ENCODE measurements at regions not wholly inside any gene's neighbourhood (a gene's known extent, or its start where the extent isn't known, plus 50 kb on each side); places are given as distances from the start of the nearest gene placed in this dataset.
"Not testable (repeated sequence)": the region's sequence is repeated elsewhere in the genome, so short reads cannot be mapped to it uniquely, and the experiment has no call there.

DNA sequence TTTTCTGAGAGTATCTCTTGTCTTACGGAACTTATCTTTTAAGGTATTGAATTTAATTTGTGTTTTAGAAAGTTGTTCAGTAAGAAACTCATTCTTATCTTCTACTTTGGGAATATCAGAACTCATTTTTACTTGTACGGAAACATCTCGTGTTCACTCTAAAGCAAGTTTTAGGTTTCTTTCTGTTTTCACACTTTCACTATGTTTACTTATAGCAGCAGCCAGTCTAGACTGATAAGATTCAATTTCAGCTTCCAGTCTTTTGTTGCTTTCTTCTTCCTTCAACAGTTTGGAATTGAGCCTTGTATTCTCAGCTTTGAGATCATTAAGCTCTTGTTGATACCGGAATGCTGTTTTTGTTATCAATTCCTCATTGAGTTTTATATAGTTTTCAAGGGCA is 575.2 kb upstream of the DEFB115 start:
- H3K27me3 ChIP-seq; H3K9ac ChIP-seq; H3K9me3 ChIP-seq (replicated peaks in 1 of 11); H3K36me3 ChIP-seq; H3K4me3 ChIP-seq; H4K20me1 ChIP-seq; H3K4me1 ChIP-seq; H3K27ac ChIP-seq; H3K4me2 ChIP-seq: not testable (repeated sequence)

- H3K9me3 ChIP-seq (replicated peaks in 1 of 11); H3K9ac ChIP-seq; H3K4me1 ChIP-seq; H3K27me3 ChIP-seq; H3K27ac ChIP-seq; H3K4me3 ChIP-seq; H3K36me3 ChIP-seq; H3K4me2 ChIP-seq; H4K20me1 ChIP-seq: not testable (repeated sequence)
Observed at GRCh38 chr20:30712861-30713260, 544.6 kb upstream of the DEFB115 start.

- H3K9me3 ChIP-seq (replicated peaks in 1 of 11) = peaks cover 7 to 13% (median 12%) of the 10 kb centered on the region in 11 experiments
- H3K4me1 ChIP-seq, H3K36me3 ChIP-seq, H3K9ac ChIP-seq, H3K4me3 ChIP-seq, H4K20me1 ChIP-seq, H3K27me3 ChIP-seq, H3K27ac ChIP-seq, H3K4me2 ChIP-seq: not testable (repeated sequence)
Observed at GRCh38 chr20:30719415-30720199, 537.9 kb upstream of the DEFB115 start.

GRCh38 chr20:30723511-30723910 is 534.0 kb upstream of the DEFB115 start:
- not testable (repeated sequence) for H4K20me1 ChIP-seq, H3K27ac ChIP-seq, H3K36me3 ChIP-seq, H3K4me3 ChIP-seq, H3K9ac ChIP-seq, H3K4me2 ChIP-seq, H3K27me3 ChIP-seq, H3K4me1 ChIP-seq
- H3K9me3 ChIP-seq (replicated peaks in 1 of 11) = peaks cover 13 to 28% (median 22%) of the 10 kb centered on the region in 11 experiments

DNA sequence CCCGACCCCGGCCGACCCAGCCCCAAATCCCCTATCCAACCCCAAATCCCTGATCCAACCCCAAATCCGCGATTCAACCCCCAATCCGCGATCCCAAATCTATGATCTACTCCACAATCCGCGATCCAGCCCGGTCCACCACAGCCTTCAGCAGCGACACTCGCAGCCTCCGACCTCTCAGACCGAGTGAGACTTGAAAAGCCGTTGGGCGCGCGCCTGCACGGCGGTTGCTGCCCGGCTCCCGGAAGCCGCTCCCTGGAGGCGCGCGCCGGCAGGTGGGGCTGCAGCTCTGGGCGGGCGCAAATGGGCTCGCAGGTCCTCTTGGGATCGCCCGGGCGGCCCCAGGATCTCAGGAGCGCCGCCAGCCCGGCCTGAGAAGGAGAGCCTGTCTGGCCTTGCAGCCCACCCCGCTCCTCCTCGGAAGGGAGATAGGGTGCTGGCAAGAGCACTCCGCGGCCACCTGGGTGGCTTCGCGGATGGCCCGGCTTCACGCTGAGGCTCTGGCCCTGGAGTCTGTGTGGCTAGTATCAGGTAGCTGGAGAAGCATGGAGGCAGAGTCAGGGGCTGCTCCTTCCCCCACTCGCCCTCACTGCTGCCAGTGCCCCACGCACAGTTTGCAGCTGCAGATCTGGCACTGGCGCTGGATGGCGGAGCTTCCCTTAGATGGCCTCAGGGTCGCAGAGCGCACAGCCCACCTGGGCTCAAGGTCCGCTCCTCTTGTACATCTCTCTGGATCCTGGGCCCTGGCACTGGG is 533.4 kb upstream of the DEFB115 start:
- H3K9me3 ChIP-seq (replicated peaks in 1 of 11) = peaks cover 13 to 32% (median 22%) of the 10 kb centered on the region in 11 experiments
- H3K4me3 ChIP-seq, H3K4me2 ChIP-seq: not testable (repeated sequence)

GRCh38 chr20:30724688-30725074 is 532.8 kb upstream of the DEFB115 start:
- not testable (repeated sequence) for H3K36me3 ChIP-seq, H3K27me3 ChIP-seq, H3K4me2 ChIP-seq, H3K27ac ChIP-seq, H3K4me3 ChIP-seq, H3K9ac ChIP-seq, H4K20me1 ChIP-seq, H3K4me1 ChIP-seq
- peaks cover 13 to 32% (median 22%) of the 10 kb centered on the region in 11 experiments for H3K9me3 ChIP-seq (replicated peaks in 1 of 11)

More for the DNA sequence above, 533.4 kb upstream of the DEFB115 start:
- H3K4me1 ChIP-seq, H3K27me3 ChIP-seq, H3K36me3 ChIP-seq, H3K9ac ChIP-seq, H3K27ac ChIP-seq, H4K20me1 ChIP-seq: not testable (repeated sequence)

DNA sequence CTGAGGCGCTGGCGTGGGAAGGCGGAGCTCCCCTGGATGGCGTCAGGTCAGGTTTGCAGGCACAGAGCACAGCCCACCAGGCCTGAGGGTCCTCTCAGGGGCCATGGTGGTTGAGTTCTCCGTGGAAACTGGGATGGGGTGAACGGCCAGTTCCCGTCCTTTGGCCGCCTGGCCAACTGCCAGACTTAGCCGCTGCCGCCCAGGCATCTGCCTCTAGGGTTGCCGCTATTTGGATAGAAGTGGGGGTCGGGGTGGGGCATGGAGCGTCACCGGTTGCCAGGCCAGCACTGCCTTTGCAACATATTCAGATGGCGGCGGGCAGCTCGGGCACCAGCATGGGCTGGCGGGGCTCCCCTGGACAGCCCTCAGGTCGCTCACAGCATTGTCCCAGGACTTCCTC is 532.3 kb upstream of the DEFB115 start:
- H3K27ac ChIP-seq, H4K20me1 ChIP-seq, H3K4me3 ChIP-seq, H3K4me1 ChIP-seq, H3K4me2 ChIP-seq, H3K36me3 ChIP-seq, H3K9ac ChIP-seq, H3K27me3 ChIP-seq: not testable (repeated sequence)
- H3K9me3 ChIP-seq (replicated peaks in 1 of 11) = peaks cover 13 to 32% (median 22%) of the 10 kb centered on the region in 11 experiments

DNA sequence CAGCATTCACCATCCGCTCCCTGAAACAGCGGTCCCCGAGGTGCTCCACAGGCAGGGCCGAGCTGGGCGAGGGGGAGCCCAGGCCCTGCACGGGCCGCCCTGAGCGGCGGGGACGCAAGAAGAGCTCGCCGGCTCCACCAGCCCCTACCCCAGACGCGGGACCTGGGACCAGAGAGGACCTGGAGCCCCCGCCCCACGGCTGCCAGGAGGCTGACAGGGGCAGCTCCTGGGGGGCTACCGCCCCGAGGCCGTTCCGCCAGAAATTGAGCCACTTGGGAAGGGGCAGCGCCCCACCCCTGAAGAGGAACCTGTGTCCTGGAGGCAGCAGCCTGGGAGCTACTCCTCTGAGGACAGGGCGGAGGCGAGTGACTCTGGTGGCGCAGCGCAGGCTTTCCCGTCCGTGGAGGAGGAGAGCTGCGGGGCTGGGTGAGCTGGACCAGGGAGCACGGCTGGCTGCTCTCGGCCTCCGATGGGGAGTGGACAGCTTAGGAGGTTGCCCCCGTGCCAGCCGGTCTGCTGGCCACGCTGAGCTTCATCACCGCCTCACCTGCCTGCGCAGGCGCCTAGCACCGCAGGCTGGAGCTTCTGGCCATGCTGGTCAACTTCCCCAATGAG is 529.1 kb upstream of the DEFB115 start:
- H3K4me3 ChIP-seq, H3K27me3 ChIP-seq, H3K4me2 ChIP-seq, H4K20me1 ChIP-seq, H3K36me3 ChIP-seq, H3K27ac ChIP-seq, H3K4me1 ChIP-seq, H3K9ac ChIP-seq: not testable (repeated sequence)
- peaks cover 13 to 31% (median 24%) of the 10 kb centered on the region in 11 experiments for H3K9me3 ChIP-seq (replicated peaks in 1 of 11)

Measured in BLaER1 treated with 17β-estradiol and CSF1 and Interleukin-3, amounts not matched to agents 10 nM and 100 nM (cell line).